NAMALWA (cell line): ENCODE measurements at regions not wholly inside any gene's neighbourhood (a gene's known extent, or its start where the extent isn't known, plus 50 kb on each side); places are given as distances from the start of the nearest gene placed in this dataset.
"Not testable (repeated sequence)": the region's sequence is repeated elsewhere in the genome, so short reads cannot be mapped to it uniquely, and the experiment has no call there.

Experiments
- DNase-seq: peaks from one replicate; pipeline ENCODE4 v3.0.0-alpha.2; 2015; ENCODE audit warnings: low spot score

- DNase-seq, result no peak
Measured at GRCh38 chr10:34013235-34013634, 678.8 kb upstream of the NRP1 start.

- no peak for DNase-seq
Measured at GRCh38 chr10:34010891-34011290, 676.4 kb upstream of the NRP1 start.

- not testable (repeated sequence) for DNase-seq
Measured at GRCh38 chr10:34010228-34010627, 675.8 kb upstream of the NRP1 start.

GRCh38 chr10:34008656-34009055 lies 674.2 kb upstream of the NRP1 start:
- DNase-seq, result no peak

- no peak for DNase-seq
Measured at GRCh38 chr10:34006471-34006870, 672.0 kb upstream of the NRP1 start.

GRCh38 chr10:34003561-34003960 lies 669.1 kb upstream of the NRP1 start:
- DNase-seq, result no peak

GRCh38 chr10:34002896-34003295 lies 668.4 kb upstream of the NRP1 start:
- DNase-seq, result no peak

- no peak for DNase-seq
Measured at GRCh38 chr10:34001831-34002230, 667.4 kb upstream of the NRP1 start.

GRCh38 chr10:34001087-34001580 lies 666.7 kb upstream of the NRP1 start:
- no peak for DNase-seq

GRCh38 chr10:33993917-33994316 lies 659.5 kb upstream of the NRP1 start:
- DNase-seq, result no peak

GRCh38 chr10:33991924-33992323 lies 657.5 kb upstream of the NRP1 start:
- DNase-seq, result no peak

- no peak for DNase-seq
Measured at GRCh38 chr10:33986515-33986914, 652.0 kb upstream of the NRP1 start.

GRCh38 chr10:33986016-33986415 lies 651.5 kb upstream of the NRP1 start:
- DNase-seq, result no peak

- no peak for DNase-seq
Measured at GRCh38 chr10:33982995-33983394, 648.5 kb upstream of the NRP1 start.

GRCh38 chr10:33981301-33981700 lies 646.8 kb upstream of the NRP1 start:
- no peak for DNase-seq

- DNase-seq, result no peak
Measured at GRCh38 chr10:33979195-33979594, 644.7 kb upstream of the NRP1 start.

- DNase-seq, result no peak
Measured at GRCh38 chr10:33975481-33975880, 641.0 kb upstream of the NRP1 start.

- no peak for DNase-seq
Measured at GRCh38 chr10:33974976-33975478, 640.6 kb upstream of the NRP1 start.

- no peak for DNase-seq
Measured at GRCh38 chr10:33968983-33969382, 634.5 kb upstream of the NRP1 start.

GRCh38 chr10:33967606-33968120 lies 633.2 kb upstream of the NRP1 start:
- no peak for DNase-seq

- no peak for DNase-seq
Measured at GRCh38 chr10:33966946-33967345, 632.5 kb upstream of the NRP1 start.

GRCh38 chr10:33965795-33966581 lies 631.5 kb upstream of the NRP1 start:
- DNase-seq, result no peak

- DNase-seq, result no peak
Measured at GRCh38 chr10:33963729-33964128, 629.3 kb upstream of the NRP1 start.

- not testable (repeated sequence) for DNase-seq
Measured at GRCh38 chr10:33956322-33956721, 621.9 kb upstream of the NRP1 start.
